WI38 (cell line): ENCODE measurements at regions not wholly inside any gene's neighbourhood (a gene's known extent, or its start where the extent isn't known, plus 50 kb on each side); places are given as distances from the start of the nearest gene placed in this dataset.

Experiments used
- H3K4me3 ChIP-seq: 2 replicates; pipeline ENCODE4 v1.5.1; 2011; ENCODE audit warnings: low read depth, mild to moderate bottlenecking, control low read depth, low read length
- CTCF ChIP-seq: IDR thresholded peaks from 2 replicates; pipeline ENCODE4 v1.5.1; 2012; ENCODE audit warnings: low read depth, mild to moderate bottlenecking, control low read depth, low read length

GRCh38 chr3:115415246-115415996, 207.9 kb upstream of the GAP43 start:
- no peak for TF ChIP-seq CTCF
- no peak overlapping the region for H3K4me3 ChIP-seq

GRCh38 chr3:115418583-115418982, 204.7 kb upstream of the GAP43 start:
- H3K4me3 ChIP-seq, result no peak overlapping the region
- TF ChIP-seq CTCF, result no peak

GRCh38 chr3:115420086-115420485, 203.2 kb upstream of the GAP43 start:
- TF ChIP-seq CTCF, result no peak
- no peak overlapping the region for H3K4me3 ChIP-seq

- no peak overlapping the region for H3K4me3 ChIP-seq
- no peak for TF ChIP-seq CTCF
Measured at GRCh38 chr3:115423170-115423569, 200.1 kb upstream of the GAP43 start.

- H3K4me3 ChIP-seq, result no peak overlapping the region
- TF ChIP-seq CTCF, result no peak
Measured at GRCh38 chr3:115428841-115429240, 194.5 kb upstream of the GAP43 start.

- TF ChIP-seq CTCF, result no peak
- no peak overlapping the region for H3K4me3 ChIP-seq
Measured at GRCh38 chr3:115436767-115437301, 186.5 kb upstream of the GAP43 start.

GRCh38 chr3:115438799-115439198, 184.5 kb upstream of the GAP43 start:
- TF ChIP-seq CTCF, result no peak
- H3K4me3 ChIP-seq, result no peak overlapping the region
